ENCODE measurements at regions not wholly inside any gene's neighbourhood (a gene's known extent, or its start where the extent isn't known, plus 50 kb on each side); places are given as distances from the start of the nearest gene placed in this dataset.

GRCh38 chr14:51600658-51601057, 51.1 kb upstream of the FRMD6 start:
- Histone ChIP-seq H3F3A (ENCODE audit: insufficient read depth) (no peaks in the 10 kb centered on the region), H3K9ac (ENCODE audit: low read length) (no peak overlapping the region)

More at GRCh38 chr14:51600658-51601057, 51.1 kb upstream of the FRMD6 start:
- H3K9me3 ChIP-seq (ENCODE audit: insufficient read depth, low read length), result no peaks in the 10 kb centered on the region
- H3K27ac ChIP-seq (ENCODE audit: low read depth, low read length), result no peak overlapping the region
- TF ChIP-seq CTCF (IDR thresholded peaks at IDR 0.05; ENCODE audit: insufficient read depth, low read length, poor library complexity, severe bottlenecking) (no peak), EZH2phosphoT487 (conservative IDR thresholded peaks at IDR 0.05; ENCODE audit: low read length) (no peak)
- H2AFZ ChIP-seq (ENCODE audit: low read depth, low read length, severe bottlenecking), result no peak overlapping the region
- no peaks in the 10 kb centered on the region for H3K27me3 ChIP-seq (ENCODE audit: low read length)
- H3K36me3 ChIP-seq (ENCODE audit: low read length), result no peaks in the 10 kb centered on the region
- no peaks in the 10 kb centered on the region; the same call in 1 of the 2 replicates for H3K9me2 ChIP-seq (replicated peaks; ENCODE audit: insufficient read depth, low read length)
- H4K20me1 ChIP-seq (ENCODE audit: low read depth, low read length), result no peaks in the 10 kb centered on the region
- no peaks in the 10 kb centered on the region for H3K79me2 ChIP-seq (ENCODE audit: insufficient read depth, low read length)
- no peak overlapping the region for H3K4me2 ChIP-seq (ENCODE audit: low read depth, low read length, poor library complexity, severe bottlenecking)
- H3K4me3 ChIP-seq (ENCODE audit: insufficient read depth, low read length, poor library complexity, severe bottlenecking), result no peak overlapping the region
